Keratinocyte (primary cell): ENCODE measurements at regions not wholly inside any gene's neighbourhood (a gene's known extent, or its start where the extent isn't known, plus 50 kb on each side); places are given as distances from the start of the nearest gene placed in this dataset.

Experiments
- CTCF ChIP-seq, 3 experiments: IDR thresholded peaks in 1 of 3; conservative IDR thresholded peaks in 1 of 3; optimal IDR thresholded peaks in 1 of 3; 2 replicates in 2 of 3; 3 replicates in 1 of 3; pipeline versions ENCODE3 to v1.5.1; 2011; ENCODE audit warnings: low read length in 3 of 3, mild to moderate bottlenecking in 3 of 3, moderate library complexity in 2 of 3, control low read depth in 1 of 3, inconsistent platforms in 1 of 3; ENCODE audit not compliant: insufficient read depth in 2 of 3; ENCODE audit errors: extremely low read depth in 1 of 3
- EZH2 ChIP-seq: IDR thresholded peaks from one replicate; pipeline ENCODE4 v1.6.1; 2012; ENCODE audit warnings: inconsistent platforms, mild to moderate bottlenecking, low read length, moderate library complexity

- TF ChIP-seq CTCF (optimal IDR thresholded peaks at IDR 0.05 in 1 of 3, IDR thresholded peaks at IDR 0.05 in 1 of 3, conservative IDR thresholded peaks at IDR 0.05 in 1 of 3; ENCODE audit: extremely low read depth in 1 of 3, insufficient read depth in 2 of 3, low read length in 3 of 3) (no peak), EZH2 (no peak)
These were observed 283.4 kb upstream of the ADRA1B start for GRCh38 chr5:159632866-159633265.
